ENCODE measurements at regions not wholly inside any gene's neighbourhood (a gene's known extent, or its start where the extent isn't known, plus 50 kb on each side); places are given as distances from the start of the nearest gene placed in this dataset.
"Not testable (repeated sequence)": the region's sequence is repeated elsewhere in the genome, so short reads cannot be mapped to it uniquely, and the experiment has no call there.

- TF ChIP-seq, protein P1, sequence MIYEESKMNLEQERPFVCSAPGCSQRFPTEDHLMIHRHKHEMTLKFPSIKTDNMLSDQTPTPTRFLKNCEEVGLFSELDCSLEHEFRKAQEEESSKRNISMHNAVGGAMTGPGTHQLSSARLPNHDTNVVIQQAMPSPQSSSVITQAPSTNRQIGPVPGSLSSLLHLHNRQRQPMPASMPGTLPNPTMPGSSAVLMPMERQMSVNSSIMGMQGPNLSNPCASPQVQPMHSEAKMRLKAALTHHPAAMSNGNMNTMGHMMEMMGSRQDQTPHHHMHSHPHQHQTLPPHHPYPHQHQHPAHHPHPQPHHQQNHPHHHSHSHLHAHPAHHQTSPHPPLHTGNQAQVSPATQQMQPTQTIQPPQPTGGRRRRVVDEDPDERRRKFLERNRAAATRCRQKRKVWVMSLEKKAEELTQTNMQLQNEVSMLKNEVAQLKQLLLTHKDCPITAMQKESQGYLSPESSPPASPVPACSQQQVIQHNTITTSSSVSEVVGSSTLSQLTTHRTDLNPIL (CRISPR knock-in tag; IDR thresholded peaks at IDR 0.05; ENCODE audit: low read depth), result no peak
- TF ChIP-seq ZFP30 (CRISPR knock-in tag; IDR thresholded peaks at IDR 0.05), result no peak
- TF ChIP-seq TOX (CRISPR knock-in tag; IDR thresholded peaks at IDR 0.05; ENCODE audit: borderline replicate concordance), result no peak
- TF ChIP-seq, protein P2, sequence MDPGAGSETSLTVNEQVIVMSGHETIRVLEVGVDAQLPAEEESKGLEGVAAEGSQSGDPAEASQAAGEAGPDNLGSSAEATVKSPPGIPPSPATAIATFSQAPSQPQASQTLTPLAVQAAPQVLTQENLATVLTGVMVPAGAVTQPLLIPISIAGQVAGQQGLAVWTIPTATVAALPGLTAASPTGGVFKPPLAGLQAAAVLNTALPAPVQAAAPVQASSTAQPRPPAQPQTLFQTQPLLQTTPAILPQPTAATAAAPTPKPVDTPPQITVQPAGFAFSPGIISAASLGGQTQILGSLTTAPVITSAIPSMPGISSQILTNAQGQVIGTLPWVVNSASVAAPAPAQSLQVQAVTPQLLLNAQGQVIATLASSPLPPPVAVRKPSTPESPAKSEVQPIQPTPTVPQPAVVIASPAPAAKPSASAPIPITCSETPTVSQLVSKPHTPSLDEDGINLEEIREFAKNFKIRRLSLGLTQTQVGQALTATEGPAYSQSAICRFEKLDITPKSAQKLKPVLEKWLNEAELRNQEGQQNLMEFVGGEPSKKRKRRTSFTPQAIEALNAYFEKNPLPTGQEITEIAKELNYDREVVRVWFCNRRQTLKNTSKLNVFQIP (CRISPR knock-in tag; IDR thresholded peaks at IDR 0.05; ENCODE audit: borderline replicate concordance, low read depth), result no peak
- no peak for TF ChIP-seq ZC3H10 (CRISPR knock-in tag; IDR thresholded peaks at IDR 0.05)
- TF ChIP-seq ZNF8 (CRISPR knock-in tag; IDR thresholded peaks at IDR 0.05), result no peak
- no peak for TF ChIP-seq SNAI2 (CRISPR knock-in tag; IDR thresholded peaks at IDR 0.05)
- TF ChIP-seq BACH2 (CRISPR knock-in tag; IDR thresholded peaks at IDR 0.05; ENCODE audit: borderline replicate concordance), result no peak
- TF ChIP-seq ZNF70 (CRISPR knock-in tag; IDR thresholded peaks at IDR 0.05), result no peak
- no peak for TF ChIP-seq OSR1 (CRISPR knock-in tag; IDR thresholded peaks at IDR 0.05)
- TF ChIP-seq CSRNP3 (CRISPR knock-in tag; IDR thresholded peaks at IDR 0.05), result no peak
- no peak for TF ChIP-seq ESRRG (CRISPR knock-in tag; IDR thresholded peaks at IDR 0.05)
- no peak for TF ChIP-seq RARB (CRISPR knock-in tag; IDR thresholded peaks at IDR 0.05)
- TF ChIP-seq ARNTL (CRISPR knock-in tag; IDR thresholded peaks at IDR 0.05; ENCODE audit: borderline replicate concordance, low read depth), result no peak
- no peak for TF ChIP-seq CSDC2 (CRISPR knock-in tag; IDR thresholded peaks at IDR 0.05)
- no peak for ATAC-seq
Observed at GRCh38 chr2:15822151-15823044, 118.0 kb upstream of the MYCN start.

GRCh38 chr2:15823459-15824396, 116.6 kb upstream of the MYCN start:
- no peak for ATAC-seq
- TF ChIP-seq, protein P1 (CRISPR knock-in tag; IDR thresholded peaks at IDR 0.05; ENCODE audit: low read depth), result no peak
- TF ChIP-seq RARB (CRISPR knock-in tag; IDR thresholded peaks at IDR 0.05), result no peak
- TF ChIP-seq OSR1 (CRISPR knock-in tag; IDR thresholded peaks at IDR 0.05), result no peak
- TF ChIP-seq CSRNP3 (CRISPR knock-in tag; IDR thresholded peaks at IDR 0.05), result no peak
- no peak for TF ChIP-seq GLIS3 (CRISPR knock-in tag; IDR thresholded peaks at IDR 0.05)
- no peak for TF ChIP-seq ZNF8 (CRISPR knock-in tag; IDR thresholded peaks at IDR 0.05)
- TF ChIP-seq, protein P2 (CRISPR knock-in tag; IDR thresholded peaks at IDR 0.05; ENCODE audit: borderline replicate concordance, low read depth), result no peak
- TF ChIP-seq TCF4 (CRISPR knock-in tag; IDR thresholded peaks at IDR 0.05; ENCODE audit: borderline replicate concordance), result no peak
- TF ChIP-seq ZNF565 (CRISPR knock-in tag; conservative IDR thresholded peaks at IDR 0.05; ENCODE audit: low read depth), result no peak
- TF ChIP-seq SNAI2 (CRISPR knock-in tag; IDR thresholded peaks at IDR 0.05), result no peak
- TF ChIP-seq, protein P3, sequence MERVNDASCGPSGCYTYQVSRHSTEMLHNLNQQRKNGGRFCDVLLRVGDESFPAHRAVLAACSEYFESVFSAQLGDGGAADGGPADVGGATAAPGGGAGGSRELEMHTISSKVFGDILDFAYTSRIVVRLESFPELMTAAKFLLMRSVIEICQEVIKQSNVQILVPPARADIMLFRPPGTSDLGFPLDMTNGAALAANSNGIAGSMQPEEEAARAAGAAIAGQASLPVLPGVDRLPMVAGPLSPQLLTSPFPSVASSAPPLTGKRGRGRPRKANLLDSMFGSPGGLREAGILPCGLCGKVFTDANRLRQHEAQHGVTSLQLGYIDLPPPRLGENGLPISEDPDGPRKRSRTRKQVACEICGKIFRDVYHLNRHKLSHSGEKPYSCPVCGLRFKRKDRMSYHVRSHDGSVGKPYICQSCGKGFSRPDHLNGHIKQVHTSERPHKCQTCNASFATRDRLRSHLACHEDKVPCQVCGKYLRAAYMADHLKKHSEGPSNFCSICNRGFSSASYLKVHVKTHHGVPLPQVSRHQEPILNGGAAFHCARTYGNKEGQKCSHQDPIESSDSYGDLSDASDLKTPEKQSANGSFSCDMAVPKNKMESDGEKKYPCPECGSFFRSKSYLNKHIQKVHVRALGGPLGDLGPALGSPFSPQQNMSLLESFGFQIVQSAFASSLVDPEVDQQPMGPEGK (CRISPR knock-in tag; IDR thresholded peaks at IDR 0.05; ENCODE audit: borderline replicate concordance), result no peak
- no peak for TF ChIP-seq ZNF70 (CRISPR knock-in tag; IDR thresholded peaks at IDR 0.05)
- TF ChIP-seq, protein P4, sequence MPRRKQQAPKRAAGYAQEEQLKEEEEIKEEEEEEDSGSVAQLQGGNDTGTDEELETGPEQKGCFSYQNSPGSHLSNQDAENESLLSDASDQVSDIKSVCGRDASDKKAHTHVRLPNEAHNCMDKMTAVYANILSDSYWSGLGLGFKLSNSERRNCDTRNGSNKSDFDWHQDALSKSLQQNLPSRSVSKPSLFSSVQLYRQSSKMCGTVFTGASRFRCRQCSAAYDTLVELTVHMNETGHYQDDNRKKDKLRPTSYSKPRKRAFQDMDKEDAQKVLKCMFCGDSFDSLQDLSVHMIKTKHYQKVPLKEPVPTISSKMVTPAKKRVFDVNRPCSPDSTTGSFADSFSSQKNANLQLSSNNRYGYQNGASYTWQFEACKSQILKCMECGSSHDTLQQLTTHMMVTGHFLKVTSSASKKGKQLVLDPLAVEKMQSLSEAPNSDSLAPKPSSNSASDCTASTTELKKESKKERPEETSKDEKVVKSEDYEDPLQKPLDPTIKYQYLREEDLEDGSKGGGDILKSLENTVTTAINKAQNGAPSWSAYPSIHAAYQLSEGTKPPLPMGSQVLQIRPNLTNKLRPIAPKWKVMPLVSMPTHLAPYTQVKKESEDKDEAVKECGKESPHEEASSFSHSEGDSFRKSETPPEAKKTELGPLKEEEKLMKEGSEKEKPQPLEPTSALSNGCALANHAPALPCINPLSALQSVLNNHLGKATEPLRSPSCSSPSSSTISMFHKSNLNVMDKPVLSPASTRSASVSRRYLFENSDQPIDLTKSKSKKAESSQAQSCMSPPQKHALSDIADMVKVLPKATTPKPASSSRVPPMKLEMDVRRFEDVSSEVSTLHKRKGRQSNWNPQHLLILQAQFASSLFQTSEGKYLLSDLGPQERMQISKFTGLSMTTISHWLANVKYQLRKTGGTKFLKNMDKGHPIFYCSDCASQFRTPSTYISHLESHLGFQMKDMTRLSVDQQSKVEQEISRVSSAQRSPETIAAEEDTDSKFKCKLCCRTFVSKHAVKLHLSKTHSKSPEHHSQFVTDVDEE (CRISPR knock-in tag; IDR thresholded peaks at IDR 0.05), result no peak
- TF ChIP-seq PPARA (CRISPR knock-in tag; IDR thresholded peaks at IDR 0.05; ENCODE audit: borderline replicate concordance), result no peak
- no peak for TF ChIP-seq TOX (CRISPR knock-in tag; IDR thresholded peaks at IDR 0.05; ENCODE audit: borderline replicate concordance)

GRCh38 chr2:15824467-15824866, 115.9 kb upstream of the MYCN start:
- not testable (repeated sequence) for ATAC-seq
